Tibial nerve (tissue), 4 donors: ENCODE measurements at regions not wholly inside any gene's neighbourhood (a gene's known extent, or its start where the extent isn't known, plus 50 kb on each side); places are given as distances from the start of the nearest gene placed in this dataset.
"Not testable (repeated sequence)": the region's sequence is repeated elsewhere in the genome, so short reads cannot be mapped to it uniquely, and the experiment has no call there.

ENCODE experiments used
- EP300 ChIP-seq, 2 donors: sonication (generic); formaldehyde crosslinking; IDR thresholded peaks; one replicate each; pipeline ENCODE4 v1.6.1; 2017; ENCODE audit warnings: antibody characterized with exemption in 2 of 2, mild to moderate bottlenecking in 1 of 2
- TF ChIP-seq, protein P1 (sequence below), 5 experiments: fragments of 200-600 bp in 3 of 5; fragments of 450-650 bp in 2 of 5; sonication (generic) in 3 of 5; IDR thresholded peaks; one replicate each; pipeline ENCODE4 v1.5.1; 2016 to 2019; ENCODE audit warnings: antibody characterized with exemption in 5 of 5, mild to moderate bottlenecking in 3 of 5, moderate library complexity in 2 of 5

- not testable (repeated sequence) for TF ChIP-seq EP300 (IDR thresholded peaks at IDR 0.05)
- TF ChIP-seq, protein P1, sequence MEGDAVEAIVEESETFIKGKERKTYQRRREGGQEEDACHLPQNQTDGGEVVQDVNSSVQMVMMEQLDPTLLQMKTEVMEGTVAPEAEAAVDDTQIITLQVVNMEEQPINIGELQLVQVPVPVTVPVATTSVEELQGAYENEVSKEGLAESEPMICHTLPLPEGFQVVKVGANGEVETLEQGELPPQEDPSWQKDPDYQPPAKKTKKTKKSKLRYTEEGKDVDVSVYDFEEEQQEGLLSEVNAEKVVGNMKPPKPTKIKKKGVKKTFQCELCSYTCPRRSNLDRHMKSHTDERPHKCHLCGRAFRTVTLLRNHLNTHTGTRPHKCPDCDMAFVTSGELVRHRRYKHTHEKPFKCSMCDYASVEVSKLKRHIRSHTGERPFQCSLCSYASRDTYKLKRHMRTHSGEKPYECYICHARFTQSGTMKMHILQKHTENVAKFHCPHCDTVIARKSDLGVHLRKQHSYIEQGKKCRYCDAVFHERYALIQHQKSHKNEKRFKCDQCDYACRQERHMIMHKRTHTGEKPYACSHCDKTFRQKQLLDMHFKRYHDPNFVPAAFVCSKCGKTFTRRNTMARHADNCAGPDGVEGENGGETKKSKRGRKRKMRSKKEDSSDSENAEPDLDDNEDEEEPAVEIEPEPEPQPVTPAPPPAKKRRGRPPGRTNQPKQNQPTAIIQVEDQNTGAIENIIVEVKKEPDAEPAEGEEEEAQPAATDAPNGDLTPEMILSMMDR (IDR thresholded peaks at IDR 0.05): not testable (repeated sequence)
Measured at GRCh38 chr6:51121380-51121976, 302.8 kb downstream of the TFAP2B start.
